CD4-positive, alpha-beta T cell (primary cell): ENCODE measurements at regions not wholly inside any gene's neighbourhood (a gene's known extent, or its start where the extent isn't known, plus 50 kb on each side); places are given as distances from the start of the nearest gene placed in this dataset.

Experiments used
- ATAC-seq: fragments of 200-7000 bp; cut with Tn5 transposase; one replicate; pipeline ENCODE4 v1.10.0; 2022; ENCODE audit warnings: mild to moderate bottlenecking; ENCODE audit not compliant: poor library complexity
- CTCF ChIA-PET: fragments of 350-600 bp; sonication (Branson Sonifier 250); formaldehyde crosslinking; loops from one replicate; lab custom pipeline; 2021; ENCODE audit warnings: antibody characterized with exemption, inconsistent platforms; lab: Charles Lee
- POLR2A ChIA-PET: fragments of 350-600 bp; sonication (Branson Sonifier 250); formaldehyde crosslinking; loops from one replicate; lab custom pipeline; 2021; ENCODE audit warnings: antibody characterized with exemption, inconsistent platforms; lab: Charles Lee
- DNase-seq, 14 experiments: peaks; one replicate each; pipeline ENCODE4 v3.0.0-alpha.2; 2013 to 2020; ENCODE audit warnings: mixed read lengths in 2 of 14
- H3K27ac ChIP-seq, 2 donors: one replicate each; pipeline versions ENCODE4 v1.5.1 to v1.7.0; 2013; ENCODE audit warnings: low read length in 2 of 2, low read depth in 1 of 2, mild to moderate bottlenecking in 1 of 2
- H3K27me3 ChIP-seq, 2 experiments: 1 replicate in 1 of 2; 2 replicates in 1 of 2; pipeline versions ENCODE4 v1.6.1 to v1.7.0; 2013; ENCODE audit warnings: low read length in 2 of 2, control low read depth in 1 of 2, mild to moderate bottlenecking in 1 of 2, moderate library complexity in 1 of 2; ENCODE audit not compliant: insufficient read depth in 2 of 2, control insufficient read depth in 1 of 2
- H3K36me3 ChIP-seq: one replicate; pipeline ENCODE4 v1.6.1; 2013; ENCODE audit warnings: low read length, control low read depth; ENCODE audit not compliant: insufficient read depth
- H3K4me1 ChIP-seq: one replicate; pipeline ENCODE4 v1.6.1; 2013; ENCODE audit warnings: low read length, control low read depth; ENCODE audit not compliant: insufficient read depth
- H3K4me3 ChIP-seq: one replicate; pipeline ENCODE4 v1.5.1; 2013; ENCODE audit warnings: mild to moderate bottlenecking, low read length, moderate library complexity
- H3K9me3 ChIP-seq, 2 experiments: 1 replicate in 1 of 2; 2 replicates in 1 of 2; pipeline versions ENCODE4 v1.6.1 to v1.7.0; 2013; ENCODE audit warnings: low read length in 2 of 2, mild to moderate bottlenecking in 2 of 2, control low read depth in 1 of 2, moderate library complexity in 1 of 2; ENCODE audit not compliant: control insufficient read depth in 1 of 2, insufficient read depth in 1 of 2
- H3K27ac Mint-ChIP-seq: one replicate; pipeline ENCODE4 v1.8.0; 2020; ENCODE audit warnings: mixed read lengths
- H3K27me3 Mint-ChIP-seq: one replicate; pipeline ENCODE4 v1.8.0; 2021; ENCODE audit warnings: mixed read lengths
- H3K36me3 Mint-ChIP-seq: one replicate; pipeline ENCODE4 v1.8.0; 2021; ENCODE audit warnings: low read depth, mixed read lengths
- H3K4me1 Mint-ChIP-seq: one replicate; pipeline ENCODE4 v1.8.0; 2021; ENCODE audit warnings: low read depth, mixed read lengths
- H3K4me3 Mint-ChIP-seq: one replicate; pipeline ENCODE4 v1.8.0; 2020; ENCODE audit warnings: mild to moderate bottlenecking, mixed read lengths
- H3K9me3 Mint-ChIP-seq: one replicate; pipeline ENCODE4 v1.8.0; 2020; ENCODE audit warnings: mixed read lengths
- intact Hi-C, 2 experiments: fragments of 100-400 bp; cut with DNase I in 1 of 2; cut with micrococcal nuclease in 1 of 2; formaldehyde crosslinking; loops; one replicate each; pipeline versions ENCODE4 v1.15.1 to v1.9.0; 2023 to 2025; cut with DNase I, micrococcal nuclease
- TF ChIP-seq, protein P1 (sequence below): fragments of 200-600 bp; IDR thresholded peaks from one replicate; pipeline ENCODE4 v1.8.0; 2022; ENCODE audit warnings: antibody characterized with exemption, mild to moderate bottlenecking

DNA sequence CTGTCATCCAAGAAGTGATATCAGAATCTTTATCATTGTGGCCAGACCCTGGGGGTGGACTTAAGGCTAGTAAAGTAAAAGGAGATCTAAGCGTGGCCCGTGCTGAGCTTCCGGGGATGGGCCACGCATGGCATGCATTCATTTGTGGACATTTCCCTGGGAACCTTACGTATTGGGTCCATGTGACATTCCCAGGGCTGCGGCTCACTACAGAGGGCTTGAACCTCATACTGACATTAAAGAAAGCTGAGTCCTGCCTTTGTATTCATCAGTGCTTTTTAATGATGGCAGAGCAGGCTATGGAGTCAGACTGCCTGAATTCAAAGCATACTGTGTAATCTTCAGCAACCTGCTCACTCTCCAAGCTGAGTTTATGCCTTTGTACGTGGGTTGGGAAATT is 152.2 kb upstream of the AFDN start:
- no peaks in the 10 kb centered on the region for H3K4me1 Mint-ChIP-seq
- POLR2A ChIA-PET = no interaction called here

DNA sequence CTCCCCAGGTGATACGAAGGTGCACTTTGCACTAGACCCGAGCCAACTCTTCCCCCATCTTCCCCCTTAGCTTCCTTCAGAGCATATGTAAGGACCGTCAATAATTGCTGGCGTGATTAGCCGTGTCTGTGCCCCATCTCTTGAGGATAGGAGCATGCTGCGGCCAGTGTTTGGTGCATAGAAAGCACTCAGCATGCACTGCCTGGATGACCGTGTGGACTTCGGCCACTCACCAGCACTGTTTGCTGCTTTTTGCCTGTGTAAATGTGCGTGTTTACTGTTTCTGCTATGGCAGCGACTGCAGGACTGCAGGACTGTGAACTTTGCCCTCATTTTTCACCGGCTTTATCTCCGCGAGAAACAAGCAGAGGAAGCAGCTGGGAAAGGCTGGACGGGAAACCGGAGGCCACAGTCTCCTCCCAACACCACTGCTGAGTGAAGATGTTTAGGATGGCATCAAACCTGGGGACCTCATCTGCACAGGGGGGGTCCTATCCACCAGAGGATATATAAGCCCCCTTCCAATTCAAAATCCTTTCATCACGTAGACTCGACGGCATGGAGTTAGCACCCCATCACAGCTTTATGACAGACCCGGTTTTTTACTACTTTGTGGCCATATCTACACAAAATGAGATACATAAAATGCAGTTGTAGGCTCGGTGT is 150.6 kb upstream of the AFDN start:
- ChIA-PET POLR2A (no interaction called here), CTCF (no interaction called here)
- H3K9me3 Mint-ChIP-seq = peaks cover 6% of the 10 kb centered on the region
- intact Hi-C loops = no loop called here
- TF ChIP-seq, protein P1, sequence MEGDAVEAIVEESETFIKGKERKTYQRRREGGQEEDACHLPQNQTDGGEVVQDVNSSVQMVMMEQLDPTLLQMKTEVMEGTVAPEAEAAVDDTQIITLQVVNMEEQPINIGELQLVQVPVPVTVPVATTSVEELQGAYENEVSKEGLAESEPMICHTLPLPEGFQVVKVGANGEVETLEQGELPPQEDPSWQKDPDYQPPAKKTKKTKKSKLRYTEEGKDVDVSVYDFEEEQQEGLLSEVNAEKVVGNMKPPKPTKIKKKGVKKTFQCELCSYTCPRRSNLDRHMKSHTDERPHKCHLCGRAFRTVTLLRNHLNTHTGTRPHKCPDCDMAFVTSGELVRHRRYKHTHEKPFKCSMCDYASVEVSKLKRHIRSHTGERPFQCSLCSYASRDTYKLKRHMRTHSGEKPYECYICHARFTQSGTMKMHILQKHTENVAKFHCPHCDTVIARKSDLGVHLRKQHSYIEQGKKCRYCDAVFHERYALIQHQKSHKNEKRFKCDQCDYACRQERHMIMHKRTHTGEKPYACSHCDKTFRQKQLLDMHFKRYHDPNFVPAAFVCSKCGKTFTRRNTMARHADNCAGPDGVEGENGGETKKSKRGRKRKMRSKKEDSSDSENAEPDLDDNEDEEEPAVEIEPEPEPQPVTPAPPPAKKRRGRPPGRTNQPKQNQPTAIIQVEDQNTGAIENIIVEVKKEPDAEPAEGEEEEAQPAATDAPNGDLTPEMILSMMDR = no peak
- Histone ChIP-seq H3K36me3 (no peaks in the 10 kb centered on the region), H3K4me1 (peaks cover 4% of the 10 kb centered on the region), H3K27me3 (peaks cover 46 to 53% of the 10 kb centered on the region in 2 experiments), H3K9me3 (peaks cover 0 to 19% of the 10 kb centered on the region in 2 experiments), H3K27ac (no peak overlapping the region), H3K4me3 (no peak overlapping the region)
- ATAC-seq (no peak), DNase-seq (no peak)
- no peaks in the 10 kb centered on the region for H3K36me3 Mint-ChIP-seq
- H3K27me3 Mint-ChIP-seq = peaks cover 68% of the 10 kb centered on the region
- H3K4me3 Mint-ChIP-seq = no peak overlapping the region
- no peaks in the 10 kb centered on the region for H3K4me1 Mint-ChIP-seq
- no peak overlapping the region for H3K27ac Mint-ChIP-seq

More for the DNA sequence above, 152.2 kb upstream of the AFDN start:
- TF ChIP-seq, protein P1 = no peak
- Histone ChIP-seq H3K27me3 (peaks cover 31 to 37% of the 10 kb centered on the region in 2 experiments), H3K4me1 (peaks cover 4% of the 10 kb centered on the region), H3K9me3 (peaks cover 0 to 25% of the 10 kb centered on the region in 2 experiments), H3K27ac (no peak overlapping the region), H3K36me3 (no peaks in the 10 kb centered on the region), H3K4me3 (no peak overlapping the region)
- ATAC-seq (no peak), DNase-seq (no peak)
- H3K27me3 Mint-ChIP-seq = peaks cover 52% of the 10 kb centered on the region
- H3K27ac Mint-ChIP-seq = no peak overlapping the region
- intact Hi-C loops = no loop called here
- H3K4me3 Mint-ChIP-seq = no peak overlapping the region
- CTCF ChIA-PET = no interaction called here
- peaks cover 6% of the 10 kb centered on the region for H3K9me3 Mint-ChIP-seq
- H3K36me3 Mint-ChIP-seq = no peaks in the 10 kb centered on the region

GRCh38 chr6:167676666-167677421 is 149.9 kb upstream of the AFDN start:
- H3K9me3 Mint-ChIP-seq = peaks cover under 1% of the 10 kb centered on the region
- H3K36me3 Mint-ChIP-seq = no peaks in the 10 kb centered on the region
- DNase-seq = no peak
- Histone ChIP-seq H3K27me3 (peaks cover 51 to 59% of the 10 kb centered on the region in 2 experiments), H3K36me3 (no peaks in the 10 kb centered on the region), H3K27ac (no peak overlapping the region), H3K4me1 (peaks cover 4% of the 10 kb centered on the region), H3K9me3 (peaks cover 0 to 13% of the 10 kb centered on the region in 2 experiments), H3K4me3 (no peak overlapping the region)
- no peaks in the 10 kb centered on the region for H3K4me1 Mint-ChIP-seq
- ChIA-PET POLR2A (no interaction called here), CTCF (no interaction called here)
- intact Hi-C loops = no loop called here
- H3K27ac Mint-ChIP-seq = no peak overlapping the region
- TF ChIP-seq, protein P1 = no peak
- H3K4me3 Mint-ChIP-seq = no peak overlapping the region
- no peak for ATAC-seq
- H3K27me3 Mint-ChIP-seq = peaks cover 75% of the 10 kb centered on the region
